Tibial nerve (tissue), 4 donors: ENCODE measurements at regions not wholly inside any gene's neighbourhood (a gene's known extent, or its start where the extent isn't known, plus 50 kb on each side); places are given as distances from the start of the nearest gene placed in this dataset.

Experiments
- CTCF ChIP-seq, 5 experiments: fragments of 200-600 bp in 3 of 5; fragments of 450-650 bp in 2 of 5; sonication (generic) in 3 of 5; IDR thresholded peaks; one replicate each; pipeline ENCODE4 v1.5.1; 2016 to 2019; ENCODE audit warnings: antibody characterized with exemption in 5 of 5, mild to moderate bottlenecking in 3 of 5, moderate library complexity in 2 of 5
- EP300 ChIP-seq, 2 donors: sonication (generic); formaldehyde crosslinking; IDR thresholded peaks; one replicate each; pipeline ENCODE4 v1.6.1; 2017; ENCODE audit warnings: antibody characterized with exemption in 2 of 2, mild to moderate bottlenecking in 1 of 2
- POLR2A ChIP-seq, 2 donors: fragments of 450-650 bp; IDR thresholded peaks; one replicate each; pipeline ENCODE4 v1.6.1; 2017; ENCODE audit warnings: antibody characterized with exemption in 2 of 2, mild to moderate bottlenecking in 2 of 2, moderate library complexity in 2 of 2

- TF ChIP-seq CTCF (IDR thresholded peaks at IDR 0.05) (no peak), POLR2A (IDR thresholded peaks at IDR 0.05) (no peak), EP300 (IDR thresholded peaks at IDR 0.05) (no peak)
Observed at GRCh38 chr9:11204521-11204920, 591.7 kb upstream of the PTPRD start.
